AG10803 (cell line): ENCODE measurements at regions not wholly inside any gene's neighbourhood (a gene's known extent, or its start where the extent isn't known, plus 50 kb on each side); places are given as distances from the start of the nearest gene placed in this dataset.

Source experiments
- DNase-seq: peaks from one replicate; pipeline ENCODE4 v3.0.0; 2010; ENCODE audit warnings: low read depth
- H3K4me3 ChIP-seq: 2 replicates; pipeline ENCODE4 v1.5.1; 2011; ENCODE audit warnings: mild to moderate bottlenecking, low read length, control low read depth
- CTCF ChIP-seq: conservative IDR thresholded peaks from 2 replicates; pipeline ENCODE4 v1.5.1; 2011; ENCODE audit warnings: mild to moderate bottlenecking, low read length, control low read depth, inconsistent platforms

GRCh38 chr7:124275411-124275810, 242.5 kb upstream of the TMEM229A start:
- no peak for TF ChIP-seq CTCF
- no peak for DNase-seq
- H3K4me3 ChIP-seq: no peak overlapping the region

DNA sequence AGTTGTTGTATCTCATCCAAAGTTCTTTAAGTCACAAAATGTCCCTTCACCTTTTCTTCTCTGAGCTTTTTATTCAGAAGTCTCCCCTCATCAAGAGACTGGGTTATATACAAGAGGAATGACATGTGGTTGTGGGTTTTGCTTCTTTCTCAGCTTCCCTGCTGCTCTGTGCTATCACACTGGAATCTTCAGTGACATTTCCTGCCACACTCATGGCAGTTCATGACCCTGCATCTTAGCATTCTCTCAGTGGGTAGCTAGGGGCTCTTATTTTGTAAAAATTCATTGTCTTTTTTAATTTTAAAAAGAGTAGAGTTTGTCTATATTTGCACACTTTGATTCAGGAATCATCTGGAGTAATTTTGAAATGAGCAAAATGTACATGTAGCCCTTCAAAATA, 236.9 kb upstream of the TMEM229A start:
- no peak overlapping the region for H3K4me3 ChIP-seq
- no peak for DNase-seq
- TF ChIP-seq CTCF: no peak

- H3K4me3 ChIP-seq: no peak overlapping the region
- no peak for TF ChIP-seq CTCF
- no peak for DNase-seq
Observed at GRCh38 chr7:124267154-124267553, 234.3 kb upstream of the TMEM229A start.

GRCh38 chr7:124263232-124263827, 230.5 kb upstream of the TMEM229A start:
- peak; percentile 6 for DNase-seq
- no peak for TF ChIP-seq CTCF
- H3K4me3 ChIP-seq: no peak overlapping the region

DNA sequence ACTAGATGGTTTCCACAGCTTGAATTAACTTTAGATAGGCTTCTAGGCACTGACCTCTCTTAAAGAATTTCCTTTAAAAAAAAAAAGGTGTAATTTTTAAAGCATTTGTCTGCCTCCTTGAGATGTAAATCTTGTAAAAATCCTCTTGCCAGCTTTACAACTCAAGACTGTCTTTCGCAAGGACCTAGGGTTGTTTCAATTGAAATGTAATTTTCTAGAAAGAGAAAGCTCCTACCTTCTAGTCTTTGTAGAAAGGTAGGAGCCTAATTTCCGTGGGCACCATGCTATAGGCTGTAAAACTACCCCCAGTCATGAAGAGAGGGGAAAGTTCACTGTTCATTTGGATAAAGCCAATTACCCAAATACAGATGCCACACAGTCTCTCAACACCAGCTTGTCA, 228.8 kb upstream of the TMEM229A start:
- DNase-seq: no peak
- H3K4me3 ChIP-seq: no peak overlapping the region
- TF ChIP-seq CTCF: no peak

GRCh38 chr7:124257638-124258308, 224.9 kb upstream of the TMEM229A start:
- DNase-seq: no peak
- no peak for TF ChIP-seq CTCF
- H3K4me3 ChIP-seq: no peak overlapping the region

GRCh38 chr7:124255041-124255655, 222.3 kb upstream of the TMEM229A start:
- H3K4me3 ChIP-seq: no peak overlapping the region
- DNase-seq: no peak
- no peak for TF ChIP-seq CTCF
